Karpas-422 (cell line): ENCODE measurements at regions not wholly inside any gene's neighbourhood (a gene's known extent, or its start where the extent isn't known, plus 50 kb on each side); places are given as distances from the start of the nearest gene placed in this dataset. TPM values are rescaled to one million over a fixed set of nuclear protein-coding genes. Genes with fewer than 3 reads are reported as not detected.

Experiments used
- DNase-seq: peaks from one replicate; pipeline ENCODE4 v3.0.0-alpha.2; 2015
- H2AFZ ChIP-seq: fragments of 200-600 bp; sonication (generic); 2 replicates; pipeline ENCODE4 v1.6.1; 2014; ENCODE audit warnings: antibody characterized with exemption, low read length, mixed read lengths
- H3K27ac ChIP-seq: fragments of 200-600 bp; sonication (generic); 2 replicates; pipeline ENCODE4 v1.5.1; 2014; ENCODE audit warnings: mild to moderate bottlenecking, low read length, moderate library complexity
- H3K27me3 ChIP-seq: fragments of 200-600 bp; sonication (generic); 2 replicates; pipeline ENCODE4 v1.6.1; 2014; ENCODE audit warnings: low read length, mixed read lengths
- H3K36me3 ChIP-seq: fragments of 200-600 bp; sonication (generic); 2 replicates; pipeline ENCODE4 v1.6.1; 2014; ENCODE audit warnings: low read length, mixed read lengths; ENCODE audit not compliant: insufficient read depth
- H3K4me1 ChIP-seq: fragments of 200-600 bp; sonication (generic); 2 replicates; pipeline ENCODE4 v1.6.1; 2014; ENCODE audit warnings: mild to moderate bottlenecking, low read length, mixed read lengths
- H3K4me2 ChIP-seq: fragments of 200-600 bp; sonication (generic); 2 replicates; pipeline ENCODE4 v1.6.1; 2014; ENCODE audit warnings: low read length, low read depth, mild to moderate bottlenecking; ENCODE audit not compliant: poor library complexity, severe bottlenecking
- H3K4me3 ChIP-seq: fragments of 200-600 bp; sonication (generic); 2 replicates; pipeline ENCODE4 v1.5.1; 2014; ENCODE audit warnings: mild to moderate bottlenecking, antibody characterized with exemption, low read length, mixed read lengths
- H3K79me2 ChIP-seq: fragments of 200-600 bp; sonication (generic); 2 replicates; pipeline ENCODE4 v1.6.1; 2014; ENCODE audit warnings: mild to moderate bottlenecking, low read length, mixed read lengths
- H3K9ac ChIP-seq: fragments of 200-600 bp; sonication (generic); 2 replicates; pipeline ENCODE4 v1.6.0; 2014; ENCODE audit warnings: low read length
- H3K9me2 ChIP-seq: fragments of 200-600 bp; sonication (generic), shearing (Covaris generic); replicated peaks from 2 replicates; pipeline ENCODE4 v1.6.0; 2014; ENCODE audit warnings: mild to moderate bottlenecking, low read length, moderate library complexity; ENCODE audit not compliant: insufficient read depth
- H3K9me3 ChIP-seq: fragments of 300-700, 200-600 bp; sonication (generic); 2 replicates; pipeline ENCODE4 v1.6.1; 2014; ENCODE audit warnings: low read length, mixed read lengths
- H4K20me1 ChIP-seq: fragments of 200-600 bp; sonication (generic); 2 replicates; pipeline ENCODE4 v1.6.1; 2014; ENCODE audit warnings: mild to moderate bottlenecking, antibody characterized with exemption, low read length, low read depth; ENCODE audit not compliant: insufficient read depth
- small RNA-seq: library from RNA; depleted of rRNA; stranded (forward); fragments of <200 nt; gene quantifications from one replicate; pipeline ENCODE3, GENCODE V24; 2014

GRCh38 chr3:180538493-180538892 lies 63.5 kb upstream of the TTC14 start:
- H4K20me1 ChIP-seq: no peaks in the 10 kb centered on the region
- H3K36me3 ChIP-seq: no peaks in the 10 kb centered on the region
- H3K4me1 ChIP-seq: no peaks in the 10 kb centered on the region
- H3K4me2 ChIP-seq: no peak overlapping the region
- H2AFZ ChIP-seq: no peak overlapping the region
- no peak for DNase-seq
- no peak overlapping the region for H3K4me3 ChIP-seq
- no peaks in the 10 kb centered on the region for H3K9me3 ChIP-seq
- H3K79me2 ChIP-seq: no peaks in the 10 kb centered on the region
- no peak overlapping the region for H3K27ac ChIP-seq
- H3K9me2 ChIP-seq: no peaks in the 10 kb centered on the region
- H3K27me3 ChIP-seq: no peaks in the 10 kb centered on the region
- no peak overlapping the region for H3K9ac ChIP-seq

GRCh38 chr3:180543877-180544276 lies 58.1 kb upstream of the TTC14 start:
- Histone ChIP-seq H3K9me3 (no peaks in the 10 kb centered on the region), H2AFZ (no peak overlapping the region), H3K27ac (no peak overlapping the region), H3K4me3 (no peak overlapping the region), H4K20me1 (no peaks in the 10 kb centered on the region), H3K27me3 (no peaks in the 10 kb centered on the region), H3K4me1 (no peaks in the 10 kb centered on the region), H3K36me3 (no peaks in the 10 kb centered on the region), H3K9ac (no peak overlapping the region), H3K9me2 (no peaks in the 10 kb centered on the region), H3K4me2 (no peak overlapping the region), H3K79me2 (no peaks in the 10 kb centered on the region)
- no peak for DNase-seq

GRCh38 chr3:180546863-180547262 lies 55.1 kb upstream of the TTC14 start:
- Histone ChIP-seq H3K9me2 (no peaks in the 10 kb centered on the region), H3K4me3 (no peak overlapping the region), H3K79me2 (no peaks in the 10 kb centered on the region), H3K4me2 (no peak overlapping the region), H3K9me3 (no peaks in the 10 kb centered on the region), H3K36me3 (no peaks in the 10 kb centered on the region), H3K4me1 (no peaks in the 10 kb centered on the region), H3K27me3 (no peaks in the 10 kb centered on the region), H3K27ac (no peak overlapping the region), H3K9ac (no peak overlapping the region), H4K20me1 (no peaks in the 10 kb centered on the region), H2AFZ (no peak overlapping the region)
- DNase-seq: no peak

GRCh38 chr3:180548050-180548449 lies 53.9 kb upstream of the TTC14 start:
- H3K4me1 ChIP-seq: no peaks in the 10 kb centered on the region
- no peak overlapping the region for H3K4me3 ChIP-seq
- no peaks in the 10 kb centered on the region for H3K36me3 ChIP-seq
- no peak overlapping the region for H3K4me2 ChIP-seq
- H3K9me3 ChIP-seq: no peaks in the 10 kb centered on the region
- no peaks in the 10 kb centered on the region for H3K9me2 ChIP-seq
- H3K9ac ChIP-seq: no peak overlapping the region
- H3K27me3 ChIP-seq: no peaks in the 10 kb centered on the region
- no peak overlapping the region for H3K27ac ChIP-seq
- H4K20me1 ChIP-seq: no peaks in the 10 kb centered on the region
- H3K79me2 ChIP-seq: no peaks in the 10 kb centered on the region
- DNase-seq: no peak
- no peak overlapping the region for H2AFZ ChIP-seq

Small RNA genes in the stretch of these regions (small RNA-seq; reads per million reads assigned to genes)
- not detected for gene AC134503.1
- gene RF00096: 0.36 reads per million
- 0.12 reads per million for gene RNA5SP149
